HG02798 (cell line): ENCODE measurements at regions not wholly inside any gene's neighbourhood (a gene's known extent, or its start where the extent isn't known, plus 50 kb on each side); places are given as distances from the start of the nearest gene placed in this dataset.

Experiments used
- ATAC-seq: cut with Tn5 transposase; IDR thresholded peaks from one replicate; pipeline ENCODE4 v1.9.1; 2021; ENCODE audit warnings: mild to moderate bottlenecking; ENCODE audit not compliant: unreplicated experiment, poor library complexity

DNA sequence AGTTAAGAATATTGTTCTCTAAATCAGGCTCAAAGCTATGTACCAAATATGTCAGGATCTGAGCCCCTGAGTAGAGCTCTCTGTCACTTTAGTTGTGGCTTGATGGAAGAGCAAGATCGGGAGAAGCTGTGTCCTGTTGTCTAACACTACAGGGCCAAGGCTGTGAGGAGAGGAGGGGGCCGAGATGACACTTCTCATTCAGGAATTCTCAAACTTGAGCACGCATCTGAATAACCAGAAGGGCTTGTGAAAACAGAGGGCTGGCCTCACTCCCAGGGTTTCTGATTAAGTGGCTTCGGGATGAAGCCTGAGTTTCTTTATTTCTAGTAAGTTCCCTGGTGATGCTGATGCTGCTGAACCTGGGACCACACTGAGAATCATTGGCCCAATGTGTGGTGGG, 209.2 kb upstream of the DAB1 start:
- ATAC-seq: no peak

DNA sequence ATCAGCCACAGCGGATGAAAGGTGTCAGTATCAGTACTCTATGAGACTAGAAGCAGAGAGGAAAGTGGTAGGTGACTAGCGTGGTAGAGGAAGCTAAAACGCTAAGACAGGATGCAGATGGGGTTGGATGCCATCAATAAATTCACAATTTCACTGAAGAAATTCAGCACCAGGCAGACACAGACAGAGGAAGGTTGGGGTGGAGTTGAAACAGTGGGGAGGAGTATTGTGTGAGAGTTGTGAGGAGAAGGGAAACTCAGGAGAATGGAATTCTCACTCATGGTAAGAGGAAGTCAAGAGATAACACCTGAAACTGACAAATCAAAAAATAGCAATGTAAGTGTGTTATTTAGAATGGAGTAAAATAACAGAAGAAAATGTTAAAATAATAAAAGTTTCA, 208.5 kb upstream of the DAB1 start:
- ATAC-seq: no peak

DNA sequence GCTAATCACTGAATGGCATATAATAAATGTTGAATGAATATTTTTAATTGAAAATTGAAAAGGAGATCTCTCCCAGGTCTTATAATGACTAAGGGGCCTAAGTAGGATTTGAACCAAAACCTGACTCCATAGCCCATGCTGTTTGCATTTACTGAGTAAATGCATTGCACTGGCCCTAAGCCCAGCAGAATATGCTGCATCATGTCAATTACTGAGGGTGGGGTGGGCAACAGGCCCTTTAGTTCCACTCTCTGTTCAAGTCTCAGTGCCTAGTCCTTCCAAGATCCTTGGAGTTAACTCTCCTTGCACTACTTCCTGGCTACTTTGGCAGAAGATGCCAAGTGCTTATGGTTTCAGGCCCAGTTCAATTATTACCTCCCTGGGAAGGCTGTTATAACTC, 203.8 kb upstream of the DAB1 start:
- no peak for ATAC-seq

DNA sequence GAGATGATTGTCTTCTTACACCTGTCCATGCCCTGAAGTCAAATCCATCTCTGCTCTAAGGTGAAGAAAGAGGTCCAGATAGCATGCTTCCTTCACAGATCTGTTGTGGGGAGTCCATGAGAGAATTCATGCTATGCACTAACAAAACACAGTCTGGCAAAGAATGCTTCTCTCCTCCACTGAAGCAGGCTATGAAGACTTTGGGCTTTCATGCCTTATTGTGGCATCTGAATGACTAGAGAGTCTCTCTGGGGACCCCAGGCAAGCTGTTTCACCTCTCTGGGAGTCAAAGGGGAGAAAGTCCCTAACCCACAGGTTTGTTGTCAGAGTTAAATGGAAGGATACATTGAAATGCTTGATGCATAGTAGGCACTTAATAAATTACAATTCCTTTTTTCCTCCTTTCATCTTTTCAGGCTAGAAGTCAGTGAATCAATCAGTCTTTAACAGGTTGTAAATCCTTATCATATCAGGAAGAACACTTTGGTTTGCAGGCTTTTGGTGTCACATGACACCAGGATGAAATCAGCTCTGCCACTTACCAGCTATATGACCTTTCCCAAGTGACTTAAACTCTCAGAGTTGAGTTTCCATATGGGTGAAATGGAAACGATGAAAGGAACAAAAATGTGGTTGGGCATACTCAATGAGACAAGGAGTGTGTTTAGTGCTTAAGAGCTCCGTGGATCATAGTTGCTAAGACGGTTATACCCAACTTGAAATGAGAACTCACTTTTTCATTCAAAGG, 200.1 kb upstream of the DAB1 start:
- ATAC-seq: no peak

DNA sequence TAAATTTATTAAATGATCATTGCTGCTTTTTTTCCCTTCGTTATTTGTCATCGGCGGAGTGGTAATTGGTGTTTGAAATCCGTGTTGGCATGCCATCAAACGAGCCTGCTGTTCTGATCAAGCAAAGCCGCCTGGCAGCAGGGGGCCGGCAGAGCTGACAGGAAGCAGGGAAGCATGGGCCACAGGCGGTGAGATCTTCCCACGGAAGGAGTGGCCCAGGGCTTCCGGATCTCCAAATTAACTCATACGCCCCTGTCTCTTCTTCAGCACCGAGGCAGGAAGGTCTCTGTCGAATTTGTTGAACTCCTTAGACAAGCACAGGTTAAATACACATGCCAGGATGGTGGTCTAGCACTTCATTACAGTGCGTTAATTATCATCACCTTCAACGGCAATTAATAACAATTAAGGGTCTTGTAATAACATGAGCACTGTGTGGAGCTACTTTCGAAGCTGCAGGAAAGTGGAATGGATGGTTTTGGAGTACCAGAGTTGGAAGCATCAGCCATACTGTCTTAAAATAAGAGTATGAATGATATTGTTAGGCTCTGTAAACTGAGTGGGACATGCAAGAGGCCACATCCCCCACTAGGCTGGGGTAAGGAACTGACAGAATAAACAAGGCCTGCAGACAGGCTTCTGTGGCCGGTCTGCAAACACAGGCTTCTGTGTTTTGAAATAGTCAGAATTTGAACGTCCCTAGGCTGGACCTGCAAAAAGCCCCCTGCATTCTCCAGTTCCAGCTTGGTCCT, 199.4 kb upstream of the DAB1 start:
- ATAC-seq: no peak

DNA sequence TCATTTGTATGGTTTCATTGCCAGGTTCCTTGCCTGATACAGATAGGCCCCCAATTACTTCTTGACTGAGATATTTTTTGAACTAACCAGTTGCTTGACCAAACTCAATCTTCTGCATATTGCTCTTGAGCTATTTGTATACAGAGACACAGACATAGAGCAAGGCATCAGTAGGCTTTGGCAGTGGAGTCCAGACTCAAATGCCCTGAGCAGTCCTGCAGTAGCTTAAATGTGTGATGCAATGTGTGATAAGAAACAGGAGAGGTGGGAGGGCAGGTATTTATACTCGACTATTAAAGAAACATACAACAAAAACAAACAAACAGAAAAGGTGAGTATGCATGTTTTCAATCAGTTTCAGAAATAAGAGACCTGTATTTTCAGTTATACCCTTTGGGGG, 197.9 kb upstream of the DAB1 start:
- no peak for ATAC-seq

DNA sequence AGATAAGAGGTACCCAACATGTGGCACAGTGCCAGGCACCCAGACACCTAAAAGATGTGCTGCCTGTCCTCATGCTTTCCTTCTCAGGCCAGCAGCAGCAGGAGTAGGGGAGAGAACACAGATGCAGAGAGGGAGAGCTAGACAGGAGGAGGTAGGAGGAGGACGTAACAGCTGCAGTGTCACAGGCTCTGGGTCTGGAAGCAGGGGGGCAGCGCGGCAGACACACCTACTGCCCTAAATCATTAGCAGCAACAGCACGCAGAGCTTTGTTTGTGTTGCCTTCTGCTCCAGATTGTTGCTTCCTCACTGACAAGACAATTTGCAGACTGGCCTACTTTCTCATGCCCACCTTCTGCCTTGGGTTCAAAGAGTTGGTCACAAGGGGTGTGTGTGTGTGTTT, 196.7 kb upstream of the DAB1 start:
- no peak for ATAC-seq

DNA sequence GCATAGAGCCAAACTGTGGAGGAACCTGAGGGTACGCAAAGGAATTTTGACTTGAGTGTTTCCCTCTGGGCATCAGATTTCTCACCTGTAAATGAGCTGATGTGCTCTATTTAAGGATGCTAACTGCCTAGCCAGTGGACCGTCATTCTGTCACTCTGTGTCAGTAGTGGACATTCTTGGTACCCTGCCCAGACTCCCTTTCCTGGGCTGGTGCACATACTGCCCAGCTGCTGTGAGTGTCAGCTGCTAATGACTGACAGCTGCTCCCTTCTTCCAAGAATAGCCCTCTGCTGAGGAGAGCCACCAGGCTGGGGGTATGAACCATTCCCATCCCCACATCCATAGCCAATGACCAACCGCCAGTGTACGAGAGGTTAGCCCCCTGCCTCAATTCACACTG, 193.1 kb upstream of the DAB1 start:
- ATAC-seq: no peak

DNA sequence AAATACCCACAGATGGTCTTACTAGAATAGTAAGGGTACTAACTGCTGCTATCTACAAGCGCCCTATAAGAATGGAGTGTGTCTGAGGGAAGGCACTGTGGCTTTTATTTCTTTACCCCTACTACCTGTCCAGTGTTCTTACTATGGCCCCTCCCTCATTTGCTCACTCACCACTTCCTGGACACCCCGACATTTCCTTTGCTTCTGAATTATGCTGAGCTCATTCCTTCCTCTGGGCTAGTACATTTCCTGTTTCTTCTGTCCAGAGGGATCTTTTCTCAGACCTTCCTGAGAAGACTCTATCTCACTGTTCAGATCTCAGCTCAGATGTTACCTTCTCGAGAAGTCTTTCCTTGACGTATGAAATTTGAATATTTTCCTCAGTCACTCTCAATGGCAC, 192.1 kb upstream of the DAB1 start:
- no peak for ATAC-seq

DNA sequence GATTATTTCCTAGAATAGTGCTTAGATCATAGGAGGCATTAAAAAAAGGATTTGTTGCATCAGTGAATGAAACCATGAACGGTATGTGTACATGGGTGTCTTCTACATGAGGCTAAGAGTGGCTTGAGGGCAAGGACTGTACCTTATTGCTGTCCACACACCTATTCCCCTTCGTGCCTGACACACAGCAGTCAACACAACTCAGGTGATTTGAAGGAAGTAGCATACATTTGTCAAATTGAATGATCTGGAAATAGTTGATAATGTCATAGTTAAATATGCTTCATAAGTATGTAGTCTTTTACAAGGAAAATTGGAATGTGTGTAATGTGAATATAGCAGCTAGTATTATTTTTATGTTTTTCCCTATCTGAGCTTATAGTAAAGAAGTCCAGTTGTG, 189.0 kb upstream of the DAB1 start:
- ATAC-seq: no peak

DNA sequence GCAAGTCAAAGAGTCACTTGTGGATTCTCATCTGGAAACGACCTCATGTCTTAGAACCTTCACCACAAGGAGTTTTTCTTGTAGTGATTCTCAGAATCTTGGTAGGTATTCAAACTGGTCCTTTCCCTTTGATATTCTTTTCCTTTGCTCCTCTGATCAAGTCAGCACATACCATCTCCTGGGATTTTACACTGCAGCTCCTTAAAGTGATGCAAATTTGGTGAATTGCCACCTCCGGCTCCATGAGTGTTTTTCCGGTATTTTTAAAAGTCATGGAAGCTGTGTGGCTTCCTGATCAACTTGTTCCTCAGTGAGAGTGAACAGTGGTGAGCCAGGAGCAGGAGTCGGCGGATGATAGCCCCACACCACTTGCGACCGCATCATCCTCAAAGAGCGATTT, 182.1 kb upstream of the DAB1 start:
- ATAC-seq: no peak

DNA sequence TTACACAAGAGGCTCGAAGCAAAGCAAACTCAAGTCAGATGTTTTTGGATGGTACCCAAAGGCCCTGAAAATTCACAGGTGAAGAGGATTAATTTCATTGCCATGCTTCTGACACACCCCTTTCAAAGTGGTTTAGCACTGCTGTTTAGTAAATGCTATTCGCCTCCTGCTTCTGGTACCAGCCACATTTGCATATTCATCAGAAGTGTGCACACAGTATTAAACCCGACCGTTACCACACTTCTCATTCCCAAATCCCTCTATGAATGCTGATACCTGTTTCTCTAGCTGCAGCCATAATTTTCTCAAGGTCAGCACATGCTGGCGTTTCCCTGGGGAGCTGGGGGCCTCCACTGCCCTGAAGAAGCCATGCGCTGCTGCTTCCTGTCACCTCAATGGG, 179.8 kb upstream of the DAB1 start:
- ATAC-seq: no peak

DNA sequence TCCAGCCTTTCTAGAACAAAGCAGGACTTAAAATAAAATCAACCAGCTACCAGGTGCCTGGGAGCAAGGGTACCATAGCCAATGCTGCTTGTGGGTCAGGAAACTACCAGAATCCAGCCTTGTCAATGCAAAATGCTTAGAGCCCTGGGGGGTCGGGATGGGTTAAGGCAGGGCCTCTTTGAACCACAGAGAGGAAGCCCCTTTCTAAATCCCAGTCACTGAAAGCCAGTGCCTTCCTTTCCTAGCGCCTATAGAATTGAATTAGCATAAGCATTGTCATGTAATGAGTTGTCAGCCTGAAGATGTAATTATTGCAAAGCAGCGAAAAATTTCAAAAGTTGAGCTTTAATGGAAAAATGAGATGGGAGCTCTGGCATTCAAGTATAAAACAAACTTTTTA, 176.6 kb upstream of the DAB1 start:
- no peak for ATAC-seq

DNA sequence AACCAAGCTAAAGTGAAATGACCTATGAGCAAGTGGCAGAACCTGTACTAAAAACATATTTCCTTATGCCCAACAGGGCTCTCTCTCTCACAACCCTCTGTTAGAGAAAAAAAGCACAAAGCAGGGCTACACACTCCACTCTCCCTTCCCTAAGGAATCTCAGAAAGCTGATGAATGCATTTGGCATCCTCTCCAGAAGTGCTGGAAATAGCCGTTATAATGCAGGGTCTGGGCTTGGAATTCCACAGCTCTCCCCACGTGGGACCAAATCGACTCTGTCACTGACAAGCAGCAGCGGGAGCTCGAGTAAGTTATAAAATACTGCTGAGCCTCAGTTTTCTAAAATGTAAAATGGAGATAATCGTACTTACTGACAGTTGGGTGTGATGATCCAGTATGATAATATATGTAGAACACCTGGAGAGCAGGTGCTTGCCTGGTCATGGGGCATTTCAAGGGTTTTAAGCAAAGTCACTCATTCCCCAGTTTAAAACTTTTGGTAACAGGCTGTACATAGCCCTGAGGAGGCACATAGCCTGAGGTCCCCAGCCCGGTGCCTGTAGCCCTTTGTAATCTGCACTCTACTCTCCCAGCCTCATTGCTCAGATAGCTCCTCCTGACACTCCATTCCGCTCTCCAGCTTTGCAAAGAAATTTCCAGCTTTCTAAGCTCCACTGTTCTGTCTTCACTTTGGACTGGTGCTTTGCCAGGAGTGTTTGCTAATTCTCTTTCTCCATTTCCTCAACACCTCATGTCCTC, 175.6 kb upstream of the DAB1 start:
- ATAC-seq: no peak

DNA sequence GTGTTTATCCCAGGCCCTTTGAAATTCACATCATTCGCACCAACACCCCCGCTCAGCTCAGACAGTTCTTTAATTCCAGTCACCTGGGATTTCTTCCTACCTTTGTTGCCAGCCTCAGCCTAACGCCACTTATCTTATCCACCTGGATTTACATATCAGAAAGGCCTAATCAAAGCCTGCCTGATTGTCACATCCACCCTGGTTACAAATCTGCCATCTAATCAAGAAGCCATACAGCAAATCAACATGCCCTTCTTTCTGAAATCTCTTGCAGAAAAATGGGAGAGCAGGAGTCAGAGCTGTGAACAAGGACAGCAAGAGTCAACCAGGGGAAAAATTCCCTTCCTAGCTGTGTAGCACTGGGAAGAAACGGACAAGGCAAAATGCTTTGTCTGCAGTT, 173.2 kb upstream of the DAB1 start:
- no peak for ATAC-seq

DNA sequence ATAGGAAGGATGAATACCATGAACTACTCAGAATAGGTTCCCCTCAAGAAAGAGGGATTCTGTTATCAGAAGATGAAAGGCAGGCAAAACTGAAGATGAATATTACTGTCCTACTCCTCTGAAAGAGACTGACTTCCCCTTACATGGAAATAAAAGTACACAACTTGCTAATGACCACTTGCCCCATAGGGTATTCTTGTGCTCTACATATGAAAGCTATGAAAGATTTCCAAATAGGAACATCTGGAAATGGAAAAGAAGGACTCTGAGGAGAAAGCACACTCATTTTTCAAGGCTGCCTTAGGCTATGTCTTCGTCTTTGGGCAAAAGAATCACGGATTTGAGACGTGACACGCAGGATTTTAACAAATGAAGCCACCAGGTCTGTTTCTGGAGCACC, 170.1 kb upstream of the DAB1 start:
- ATAC-seq: no peak

DNA sequence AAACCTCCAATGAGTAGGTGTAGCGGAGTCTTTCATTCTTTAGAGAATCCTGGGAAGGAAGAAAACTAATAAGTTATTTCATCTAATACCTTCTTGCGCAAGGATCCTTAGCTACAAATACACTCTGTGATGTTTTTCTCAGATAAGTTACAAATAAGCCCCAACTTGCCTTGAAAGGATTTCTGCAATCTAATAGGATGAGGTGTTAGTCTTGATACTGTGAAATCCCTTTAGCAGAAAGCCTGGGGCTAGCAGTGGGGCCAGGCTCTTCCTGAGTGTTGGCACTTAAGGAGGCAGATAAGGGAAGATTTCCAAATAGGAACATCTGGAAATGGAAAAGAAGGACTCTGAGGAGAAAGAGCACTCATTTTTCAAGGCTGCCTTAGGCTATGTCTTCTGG, 168.0 kb upstream of the DAB1 start:
- no peak for ATAC-seq

DNA sequence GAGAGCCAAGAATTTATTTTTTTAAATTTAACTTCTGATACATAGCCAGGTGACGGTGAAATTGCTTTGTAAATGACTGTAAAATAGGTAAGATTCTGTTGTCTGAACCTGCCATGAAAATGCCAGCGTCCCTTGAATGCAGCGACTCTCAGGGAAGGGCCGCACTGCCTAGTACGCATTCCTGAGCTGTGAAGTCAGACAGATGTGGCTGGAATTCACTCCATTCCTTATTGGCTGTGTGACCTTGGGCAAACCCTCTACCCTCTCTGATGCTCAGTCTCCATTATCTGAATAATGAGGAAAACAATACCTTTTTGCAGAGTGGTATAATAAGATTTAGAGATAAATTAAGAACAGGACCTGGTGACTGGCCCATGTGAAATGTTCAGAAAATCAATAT, 167.1 kb upstream of the DAB1 start:
- ATAC-seq: no peak

DNA sequence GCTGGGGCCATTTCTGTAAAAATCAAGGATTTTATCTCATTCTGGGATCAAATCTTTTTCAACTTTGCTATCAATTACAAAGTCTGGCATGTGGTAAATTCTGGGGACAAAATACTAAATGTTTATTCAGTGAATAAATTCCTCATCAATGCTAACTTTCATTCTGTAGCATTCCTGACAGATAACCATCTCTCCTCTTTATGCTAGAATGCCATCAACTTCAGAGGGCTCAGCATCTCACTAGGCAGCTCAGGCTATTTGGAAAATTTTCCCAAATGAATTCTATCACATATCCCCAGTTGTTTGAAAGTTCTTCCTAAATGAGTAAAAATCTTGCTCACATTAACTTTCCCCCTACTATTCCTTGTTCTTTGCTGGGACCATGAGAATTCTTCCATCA, 163.0 kb upstream of the DAB1 start:
- ATAC-seq: no peak

DNA sequence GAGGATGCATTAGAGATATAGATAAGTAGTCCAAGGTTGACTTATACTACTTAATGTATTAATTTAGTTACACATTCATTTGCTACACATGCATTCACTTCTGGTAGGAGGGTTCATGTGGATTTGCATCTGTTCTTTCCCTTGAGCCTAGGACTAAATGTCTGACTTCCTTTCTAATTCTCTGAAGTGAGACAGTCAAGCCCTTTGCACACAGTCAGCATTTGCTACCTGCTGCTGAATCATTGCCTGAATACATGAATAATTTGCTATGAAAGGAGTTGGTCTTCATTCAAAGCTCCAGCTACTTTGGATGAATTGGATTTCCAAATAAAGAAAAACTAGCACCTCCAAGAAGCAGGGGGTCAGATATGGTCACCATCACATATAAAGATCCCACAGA, 154.8 kb upstream of the DAB1 start:
- no peak for ATAC-seq

DNA sequence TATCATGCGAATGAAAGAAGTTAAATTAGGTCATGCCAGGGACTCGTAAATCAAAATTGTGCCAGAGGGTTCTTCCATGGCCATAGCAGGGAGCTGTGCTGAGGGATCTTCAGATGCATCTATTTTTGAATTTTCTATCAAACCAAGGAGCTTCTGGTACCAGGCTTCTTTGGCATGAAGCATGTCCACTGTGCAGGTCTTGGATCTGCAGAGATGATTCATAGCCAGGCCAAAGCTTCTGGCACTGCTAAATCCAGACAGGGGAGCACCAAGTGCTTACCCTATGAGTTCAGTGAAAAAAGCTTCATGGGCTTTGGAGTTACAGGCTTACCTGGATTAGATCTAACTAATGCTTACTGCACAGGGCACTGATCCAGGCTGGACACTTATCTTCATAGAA, 154.2 kb upstream of the DAB1 start:
- ATAC-seq: no peak
